ENCODE measurements at regions not wholly inside any gene's neighbourhood (a gene's known extent, or its start where the extent isn't known, plus 50 kb on each side); places are given as distances from the start of the nearest gene placed in this dataset.

- no peak for DNase-seq
Observed at GRCh38 chr2:14234911-14235310, 397.6 kb upstream of the LRATD1 start.

GRCh38 chr2:14235667-14236066, 396.9 kb upstream of the LRATD1 start:
- no peak for DNase-seq

GRCh38 chr2:14237902-14238301, 394.6 kb upstream of the LRATD1 start:
- no peak for DNase-seq

- no peak for DNase-seq
Observed at GRCh38 chr2:14239605-14240004, 392.9 kb upstream of the LRATD1 start.

- DNase-seq: no peak
Observed at GRCh38 chr2:14240868-14241267, 391.6 kb upstream of the LRATD1 start.

- no peak for DNase-seq
Observed at GRCh38 chr2:14245901-14246300, 386.6 kb upstream of the LRATD1 start.

- DNase-seq: no peak
Observed at GRCh38 chr2:14255135-14255820, 377.2 kb upstream of the LRATD1 start.

GRCh38 chr2:14256890-14257289, 375.6 kb upstream of the LRATD1 start:
- no peak for DNase-seq

- no peak for DNase-seq
Observed at GRCh38 chr2:14257801-14258507, 374.6 kb upstream of the LRATD1 start.

- DNase-seq: no peak
Observed at GRCh38 chr2:14261771-14262170, 370.7 kb upstream of the LRATD1 start.

GRCh38 chr2:14263053-14263452, 369.5 kb upstream of the LRATD1 start:
- DNase-seq: no peak

- DNase-seq: no peak
Observed at GRCh38 chr2:14270036-14270582, 362.4 kb upstream of the LRATD1 start.

- DNase-seq: no peak
Observed at GRCh38 chr2:14272396-14273075, 360.0 kb upstream of the LRATD1 start.

- DNase-seq: no peak
Observed at GRCh38 chr2:14273650-14274049, 358.9 kb upstream of the LRATD1 start.

GRCh38 chr2:14284244-14284643, 348.3 kb upstream of the LRATD1 start:
- DNase-seq: no peak

GRCh38 chr2:14285812-14286211, 346.7 kb upstream of the LRATD1 start:
- DNase-seq: no peak

- peak; percentile 71 for DNase-seq
Observed at GRCh38 chr2:14288016-14288415, 344.5 kb upstream of the LRATD1 start.

- no peak for DNase-seq
Observed at GRCh38 chr2:14292964-14293363, 339.6 kb upstream of the LRATD1 start.

GRCh38 chr2:14297340-14297739, 335.2 kb upstream of the LRATD1 start:
- DNase-seq: peak; percentile 43

GRCh38 chr2:14297906-14298305, 334.6 kb upstream of the LRATD1 start:
- no peak for DNase-seq

- no peak for DNase-seq
Observed at GRCh38 chr2:14301331-14301730, 331.2 kb upstream of the LRATD1 start.

GRCh38 chr2:14303366-14304115, 329.0 kb upstream of the LRATD1 start:
- no peak for DNase-seq

GRCh38 chr2:14304326-14304725, 328.2 kb upstream of the LRATD1 start:
- no peak for DNase-seq
